C4-2B (cell line): ENCODE measurements at regions not wholly inside any gene's neighbourhood (a gene's known extent, or its start where the extent isn't known, plus 50 kb on each side); places are given as distances from the start of the nearest gene placed in this dataset.

Experiments used
- CTCF ChIP-seq: fragments of 450-650 bp; conservative IDR thresholded peaks from 2 replicates; pipeline ENCODE4 v1.5.1; 2017; ENCODE audit warnings: mild to moderate bottlenecking
- ZFX ChIP-seq: fragments of 450-650 bp; IDR thresholded peaks from 2 replicates; pipeline ENCODE4 v1.6.1; 2017

- TF ChIP-seq CTCF (no peak), ZFX (no peak)
Observed at GRCh38 chr1:173400387-173400995, 76.6 kb upstream of the PRDX6 start.
